ENCODE measurements at regions not wholly inside any gene's neighbourhood (a gene's known extent, or its start where the extent isn't known, plus 50 kb on each side); places are given as distances from the start of the nearest gene placed in this dataset.
A peak's percentile ranks its signal among the peaks of the same experiment; 100 is the strongest.
"Not testable (repeated sequence)": the region's sequence is repeated elsewhere in the genome, so short reads cannot be mapped to it uniquely, and the experiment has no call there.

DNA sequence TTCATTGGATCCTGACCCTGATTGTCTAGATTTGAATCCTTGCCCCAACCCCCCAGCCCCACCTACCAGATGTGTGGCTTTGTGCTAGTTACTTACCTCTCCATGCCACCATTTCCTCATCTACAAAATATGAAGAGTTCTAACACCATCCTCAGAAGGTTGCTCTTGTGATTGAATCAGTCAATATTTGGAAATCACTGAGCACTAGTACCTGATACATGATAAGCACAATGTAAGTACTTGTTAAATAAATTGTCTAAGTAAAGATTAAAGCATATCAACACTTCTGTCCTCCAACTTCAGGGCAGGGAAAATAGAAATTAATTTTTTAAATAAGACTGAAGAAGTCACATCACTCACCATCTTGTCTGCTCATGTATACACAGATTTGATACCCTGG, 249.6 kb upstream of the KLF3 start:
- DNase-seq (ENCODE audit: low read depth, low spot score), result no peak
- no peak overlapping the region for H3K4me3 ChIP-seq (ENCODE audit: insufficient read length, low read depth)
- H3K27me3 ChIP-seq (ENCODE audit: insufficient read depth, insufficient read length), result no peaks in the 10 kb centered on the region

DNA sequence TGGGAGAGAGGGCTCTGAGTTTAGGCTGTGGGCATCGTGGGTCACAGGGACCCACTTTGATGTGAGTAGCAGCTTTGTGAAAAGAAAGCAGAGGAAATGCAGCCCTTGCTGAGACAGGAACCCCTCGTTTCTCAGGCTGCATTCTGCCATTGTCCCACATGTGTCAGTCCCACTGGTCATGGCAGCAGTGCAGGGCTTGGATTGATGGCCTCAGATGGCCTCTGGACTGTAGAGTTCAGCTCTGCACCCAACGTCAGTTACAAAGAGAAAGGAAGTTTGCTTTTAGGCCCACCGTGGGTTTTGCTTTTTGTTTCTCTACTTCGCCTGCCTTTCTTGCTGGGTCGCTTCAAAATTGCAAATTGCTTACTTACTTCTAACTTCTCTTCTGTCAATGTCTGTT, 248.3 kb upstream of the KLF3 start:
- Histone ChIP-seq H3K4me1 (ENCODE audit: insufficient read depth, insufficient read length) (no peaks in the 10 kb centered on the region), H3K36me3 (ENCODE audit: insufficient read depth, insufficient read length, low read length) (no peaks in the 10 kb centered on the region), H3K27me3 (ENCODE audit: insufficient read depth, insufficient read length) (no peaks in the 10 kb centered on the region), H3K9me3 (ENCODE audit: insufficient read depth, low read length) (peaks cover 4% of the 10 kb centered on the region; the same call in 1 of the 2 replicates), H3K9ac (ENCODE audit: insufficient read length, low read depth) (no peak overlapping the region), H3K4me3 (ENCODE audit: insufficient read length, low read depth) (no peak overlapping the region)
- no peak for TF ChIP-seq YY1 (IDR thresholded peaks at IDR 0.05; ENCODE audit: insufficient read depth, insufficient read length)
- TF ChIP-seq ZNF274 (IDR thresholded peaks at IDR 0.05; ENCODE audit: low read depth, low read length), result no peak
- TF ChIP-seq SUZ12 (IDR thresholded peaks at IDR 0.05; ENCODE audit: extremely low read depth, insufficient read depth, insufficient read length), result no peak
- DNase-seq (ENCODE audit: low read depth, low spot score), result no peak

More for the DNA sequence above, 249.6 kb upstream of the KLF3 start:
- H3K9me3 ChIP-seq (ENCODE audit: insufficient read depth, low read length), result no peaks in the 10 kb centered on the region
- H3K4me1 ChIP-seq (ENCODE audit: insufficient read depth, insufficient read length), result no peaks in the 10 kb centered on the region
- H3K9ac ChIP-seq (ENCODE audit: insufficient read length, low read depth), result no peak overlapping the region
- H3K36me3 ChIP-seq (ENCODE audit: insufficient read depth, insufficient read length, low read length), result no peaks in the 10 kb centered on the region
- TF ChIP-seq SUZ12 (IDR thresholded peaks at IDR 0.05; ENCODE audit: extremely low read depth, insufficient read depth, insufficient read length) (no peak), YY1 (IDR thresholded peaks at IDR 0.05; ENCODE audit: insufficient read depth, insufficient read length) (no peak)

DNA sequence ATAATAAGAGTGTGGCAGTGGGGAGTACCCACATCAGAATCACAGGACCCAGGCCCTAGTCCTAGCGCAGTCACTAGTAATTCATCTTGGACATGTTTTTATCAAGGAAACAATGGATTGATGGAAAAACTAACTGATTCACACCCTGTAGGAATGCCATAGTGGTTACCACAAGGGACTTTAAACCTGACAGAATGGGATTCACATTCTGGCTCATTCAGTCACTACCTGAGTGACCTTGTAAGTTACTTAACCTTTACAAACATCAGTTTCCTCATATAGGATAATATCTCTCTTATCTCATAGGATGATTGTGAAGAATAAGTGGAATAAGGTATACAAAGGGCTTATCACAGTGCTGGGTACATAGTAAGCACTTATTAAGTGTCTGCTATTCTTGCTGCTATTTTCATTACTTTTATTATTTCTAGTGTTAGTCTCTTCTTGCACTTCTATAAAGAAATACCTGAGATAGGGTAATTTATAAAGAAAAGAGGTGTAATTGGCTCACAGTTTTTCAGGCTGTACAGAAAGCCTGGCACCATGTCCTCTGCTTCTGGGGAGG, 247.5 kb upstream of the KLF3 start:
- H3K9me3 ChIP-seq (ENCODE audit: insufficient read depth, low read length), result peaks cover 5% of the 10 kb centered on the region; the same call in 1 of the 2 replicates
- no peaks in the 10 kb centered on the region for H3K27me3 ChIP-seq (ENCODE audit: insufficient read depth, insufficient read length)
- H3K9ac ChIP-seq (ENCODE audit: insufficient read length, low read depth), result no peak overlapping the region
- TF ChIP-seq YY1 (IDR thresholded peaks at IDR 0.05; ENCODE audit: insufficient read depth, insufficient read length) (no peak), ZNF274 (IDR thresholded peaks at IDR 0.05; ENCODE audit: low read depth, low read length) (no peak), SUZ12 (IDR thresholded peaks at IDR 0.05; ENCODE audit: extremely low read depth, insufficient read depth, insufficient read length) (no peak)
- DNase-seq (ENCODE audit: low read depth, low spot score), result no peak
- no peaks in the 10 kb centered on the region for H3K4me1 ChIP-seq (ENCODE audit: insufficient read depth, insufficient read length)
- H3K36me3 ChIP-seq (ENCODE audit: insufficient read depth, insufficient read length, low read length), result no peaks in the 10 kb centered on the region
- no peak overlapping the region for H3K4me3 ChIP-seq (ENCODE audit: insufficient read length, low read depth)

DNA sequence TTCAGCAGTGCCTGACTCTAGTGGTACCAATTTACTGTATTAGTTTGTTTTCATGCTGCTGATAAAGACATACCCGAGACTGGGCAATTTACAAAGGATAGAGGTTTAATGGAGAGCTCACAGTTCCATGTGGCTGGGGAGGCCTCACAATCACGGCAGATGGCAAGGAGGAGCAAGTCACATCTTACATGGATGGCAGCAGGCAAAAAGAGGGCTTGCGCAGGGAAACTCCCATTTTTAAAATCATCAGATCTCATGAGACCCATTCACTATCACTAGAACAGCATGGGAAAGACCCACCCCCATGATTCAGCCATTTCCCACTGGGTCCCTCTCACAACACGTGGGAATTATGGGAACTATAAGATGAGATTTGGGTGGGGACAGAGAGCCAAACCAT, 243.7 kb upstream of the KLF3 start:
- not testable (repeated sequence) for H3K27me3 ChIP-seq (ENCODE audit: insufficient read depth, insufficient read length); H3K4me1 ChIP-seq (ENCODE audit: insufficient read depth, insufficient read length); H3K9me3 ChIP-seq (ENCODE audit: insufficient read depth, low read length); DNase-seq (ENCODE audit: low read depth, low spot score); H3K36me3 ChIP-seq (ENCODE audit: insufficient read depth, insufficient read length, low read length); H3K9ac ChIP-seq (ENCODE audit: insufficient read length, low read depth); H3K4me3 ChIP-seq (ENCODE audit: insufficient read length, low read depth)

DNA sequence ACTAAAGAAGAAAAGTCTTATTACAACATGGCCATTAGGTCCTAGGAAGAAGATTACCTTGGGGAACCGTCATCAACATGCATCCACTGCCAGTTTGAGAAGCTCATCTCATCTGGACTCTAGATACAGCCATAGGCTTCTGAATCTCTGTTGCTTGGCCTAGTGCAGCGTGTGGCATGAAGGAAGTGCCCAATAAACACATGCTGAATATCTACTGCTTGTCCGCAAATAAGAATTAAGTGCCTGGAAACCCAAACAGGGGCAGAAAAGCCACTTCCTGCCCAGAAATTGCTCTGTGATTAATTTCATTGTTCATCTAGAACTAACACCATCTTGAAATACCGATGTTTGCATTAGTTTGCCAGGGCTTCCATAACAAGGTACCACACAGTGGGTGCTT, 241.1 kb upstream of the KLF3 start:
- DNase-seq (ENCODE audit: low read depth, low spot score), result no peak
- no peaks in the 10 kb centered on the region for H3K36me3 ChIP-seq (ENCODE audit: insufficient read depth, insufficient read length, low read length)
- no peak overlapping the region for H3K9ac ChIP-seq (ENCODE audit: insufficient read length, low read depth)
- peaks cover 2% of the 10 kb centered on the region for H3K4me1 ChIP-seq (ENCODE audit: insufficient read depth, insufficient read length)
- no peak for TF ChIP-seq SUZ12 (IDR thresholded peaks at IDR 0.05; ENCODE audit: extremely low read depth, insufficient read depth, insufficient read length)
- TF ChIP-seq ZNF274 (IDR thresholded peaks at IDR 0.05; ENCODE audit: low read depth, low read length), result no peak
- TF ChIP-seq YY1 (IDR thresholded peaks at IDR 0.05; ENCODE audit: insufficient read depth, insufficient read length), result no peak
- no peak overlapping the region for H3K4me3 ChIP-seq (ENCODE audit: insufficient read length, low read depth)
- peaks cover 5% of the 10 kb centered on the region; the same call in 1 of the 2 replicates for H3K9me3 ChIP-seq (ENCODE audit: insufficient read depth, low read length)
- H3K27me3 ChIP-seq (ENCODE audit: insufficient read depth, insufficient read length), result no peaks in the 10 kb centered on the region

DNA sequence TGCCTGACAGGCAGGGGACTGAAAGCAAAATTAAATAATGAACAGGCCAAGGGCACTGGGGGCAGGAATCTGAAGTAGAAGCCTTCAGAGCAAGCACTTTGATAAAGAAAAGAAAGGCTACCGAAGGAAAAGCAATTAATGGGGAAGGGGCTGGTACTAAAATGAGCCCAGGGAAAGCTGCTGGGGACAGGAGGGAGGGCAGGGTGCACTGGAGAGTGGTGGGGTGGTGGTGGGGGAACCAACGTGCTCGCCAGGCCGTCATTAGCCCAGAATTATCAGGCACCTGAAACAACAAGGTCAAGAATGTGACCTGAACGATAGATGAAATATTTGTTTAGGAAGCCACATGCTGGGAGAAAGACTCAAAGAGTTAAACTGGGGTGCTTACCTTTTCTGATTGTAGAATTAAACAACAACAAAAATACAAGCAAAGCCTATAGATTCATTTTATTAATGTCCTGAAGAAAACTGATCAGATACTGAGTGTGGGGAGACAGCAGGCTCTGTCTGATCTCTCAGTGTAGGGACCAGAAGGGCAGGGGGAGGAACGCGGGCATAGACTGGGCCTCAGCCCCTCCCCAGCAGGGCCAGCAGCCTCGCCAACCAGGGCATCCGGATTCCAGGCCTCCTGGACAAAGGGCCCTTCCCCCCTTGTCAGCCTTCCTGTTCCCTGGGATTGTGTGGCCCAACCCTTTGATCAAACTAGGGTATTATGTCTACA, 239.7 kb upstream of the KLF3 start:
- DNase-seq (ENCODE audit: low read depth, low spot score), result peak; percentile 3
- Histone ChIP-seq H3K9ac (ENCODE audit: insufficient read length, low read depth) (no peak overlapping the region), H3K9me3 (ENCODE audit: insufficient read depth, low read length) (peaks cover 5% of the 10 kb centered on the region; the same call in 1 of the 2 replicates), H3K4me1 (ENCODE audit: insufficient read depth, insufficient read length) (peaks cover 2% of the 10 kb centered on the region), H3K27me3 (ENCODE audit: insufficient read depth, insufficient read length) (no peaks in the 10 kb centered on the region), H3K36me3 (ENCODE audit: insufficient read depth, insufficient read length, low read length) (no peaks in the 10 kb centered on the region), H3K4me3 (ENCODE audit: insufficient read length, low read depth) (no peak overlapping the region)
- TF ChIP-seq ZNF274 (IDR thresholded peaks at IDR 0.05; ENCODE audit: low read depth, low read length) (no peak), SUZ12 (IDR thresholded peaks at IDR 0.05; ENCODE audit: extremely low read depth, insufficient read depth, insufficient read length) (no peak), YY1 (IDR thresholded peaks at IDR 0.05; ENCODE audit: insufficient read depth, insufficient read length) (no peak)

DNA sequence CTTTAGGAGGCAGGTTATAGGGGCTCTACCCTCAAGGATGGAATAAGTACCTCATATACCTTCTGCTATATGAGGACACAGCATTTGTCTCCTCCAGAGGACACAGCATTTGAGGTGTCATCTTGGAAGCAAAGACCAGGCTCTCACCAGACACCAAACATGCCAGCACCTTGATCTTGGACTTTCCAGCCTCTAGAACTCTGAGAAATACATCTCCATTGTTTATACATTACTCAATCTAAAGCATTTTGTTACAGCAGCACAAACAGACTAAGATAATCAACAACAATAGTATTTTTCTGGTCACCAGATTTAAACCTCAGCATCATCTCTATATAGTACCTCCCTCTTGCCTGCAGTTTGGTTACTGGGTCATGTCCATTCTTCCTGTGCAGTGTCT, 237.5 kb upstream of the KLF3 start:
- H3K27me3 ChIP-seq (ENCODE audit: insufficient read depth, insufficient read length), result no peaks in the 10 kb centered on the region
- no peak overlapping the region for H3K9ac ChIP-seq (ENCODE audit: insufficient read length, low read depth)
- H3K36me3 ChIP-seq (ENCODE audit: insufficient read depth, insufficient read length, low read length), result no peaks in the 10 kb centered on the region
- DNase-seq (ENCODE audit: low read depth, low spot score), result no peak
- H3K4me1 ChIP-seq (ENCODE audit: insufficient read depth, insufficient read length), result peaks cover 2% of the 10 kb centered on the region
- no peak for TF ChIP-seq SUZ12 (IDR thresholded peaks at IDR 0.05; ENCODE audit: extremely low read depth, insufficient read depth, insufficient read length)
- no peak for TF ChIP-seq ZNF274 (IDR thresholded peaks at IDR 0.05; ENCODE audit: low read depth, low read length)
- TF ChIP-seq YY1 (IDR thresholded peaks at IDR 0.05; ENCODE audit: insufficient read depth, insufficient read length), result no peak
- no peak overlapping the region for H3K4me3 ChIP-seq (ENCODE audit: insufficient read length, low read depth)
- no peaks in the 10 kb centered on the region for H3K9me3 ChIP-seq (ENCODE audit: insufficient read depth, low read length)
